ENCODE measurements at regions not wholly inside any gene's neighbourhood (a gene's known extent, or its start where the extent isn't known, plus 50 kb on each side); places are given as distances from the start of the nearest gene placed in this dataset.
A peak's percentile ranks its signal among the peaks of the same experiment; 100 is the strongest.

- Histone ChIP-seq H3K36me3 (no peaks in the 10 kb centered on the region), H3K4me3 (no peak overlapping the region), H3K27ac (no peak overlapping the region), H3K27me3 (no peaks in the 10 kb centered on the region), H3K9me3 (no peaks in the 10 kb centered on the region), H3K4me1 (no peaks in the 10 kb centered on the region)
- intact Hi-C loops (cut with DNase I): no loop called here
- ATAC-seq: peak in 1 of 4 donors; percentile 29
- TF ChIP-seq CTCF (IDR thresholded peaks at IDR 0.05): no peak
- no peak for DNase-seq
- 74% methylated on average over 1 of the region's 1 CpG for WGBS, 2 donors
- FAIRE-seq: no peak
These were observed 235.3 kb downstream of the BTBD3 start for GRCh38 chr20:12152996-12153395.

- TF ChIP-seq CTCF (IDR thresholded peaks at IDR 0.05): no peak
- H3K4me1 ChIP-seq: no peaks in the 10 kb centered on the region
- H3K27ac ChIP-seq: no peak overlapping the region
- 81 to 83% methylated on average over 2 of the region's 2 CpGs for WGBS, 2 donors
- FAIRE-seq: no peak
- H3K27me3 ChIP-seq: no peaks in the 10 kb centered on the region
- intact Hi-C loops (cut with DNase I): no loop called here
- no peaks in the 10 kb centered on the region for H3K9me3 ChIP-seq
- no peak for ATAC-seq
- no peaks in the 10 kb centered on the region for H3K36me3 ChIP-seq
- no peak overlapping the region for H3K4me3 ChIP-seq
- DNase-seq: no peak
These were observed 235.9 kb downstream of the BTBD3 start for GRCh38 chr20:12153628-12154027.

- DNase-seq: no peak
- H3K4me3 ChIP-seq: no peak overlapping the region
- no peak overlapping the region for H3K27ac ChIP-seq
- no peaks in the 10 kb centered on the region for H3K4me1 ChIP-seq
- whole genome bisulfite sequencing, 2 donors: 92 to 98% methylated on average over 4 of the region's 4 CpGs
- H3K36me3 ChIP-seq: no peaks in the 10 kb centered on the region
- no peak for ATAC-seq
- H3K9me3 ChIP-seq: no peaks in the 10 kb centered on the region
- no peak for TF ChIP-seq CTCF (IDR thresholded peaks at IDR 0.05)
- intact Hi-C loops (cut with DNase I): no loop called here
- H3K27me3 ChIP-seq: no peaks in the 10 kb centered on the region
- FAIRE-seq: no peak
These were observed 238.6 kb downstream of the BTBD3 start for GRCh38 chr20:12156252-12156651.

- Histone ChIP-seq H3K4me1 (no peaks in the 10 kb centered on the region), H3K9me3 (no peaks in the 10 kb centered on the region), H3K36me3 (no peaks in the 10 kb centered on the region), H3K27me3 (no peaks in the 10 kb centered on the region), H3K4me3 (no peak overlapping the region), H3K27ac (no peak overlapping the region)
- intact Hi-C loops (cut with DNase I): no loop called here
- no peak for TF ChIP-seq CTCF (IDR thresholded peaks at IDR 0.05)
- ATAC-seq (no peak), DNase-seq (no peak), FAIRE-seq (no peak)
- WGBS, 2 donors: 91 to 95% methylated on average over 6 of the region's 6 CpGs
These were observed 241.6 kb downstream of the BTBD3 start for GRCh38 chr20:12159261-12159660.

GRCh38 chr20:12161734-12162133, 244.0 kb downstream of the BTBD3 start:
- WGBS, 2 donors: 81 to 96% methylated on average over 2 of the region's 2 CpGs
- DNase-seq: no peak

More at GRCh38 chr20:12161734-12162133, 244.0 kb downstream of the BTBD3 start:
- Histone ChIP-seq H3K36me3 (no peaks in the 10 kb centered on the region), H3K27me3 (no peaks in the 10 kb centered on the region), H3K27ac (no peak overlapping the region), H3K4me3 (no peak overlapping the region), H3K4me1 (no peaks in the 10 kb centered on the region), H3K9me3 (no peaks in the 10 kb centered on the region)
- no peak for TF ChIP-seq CTCF (IDR thresholded peaks at IDR 0.05)
- no peak for ATAC-seq
- FAIRE-seq: no peak
- intact Hi-C loops (cut with DNase I): no loop called here
